Vagina (tissue), 2 donors: ENCODE measurements at regions not wholly inside any gene's neighbourhood (a gene's known extent, or its start where the extent isn't known, plus 50 kb on each side); places are given as distances from the start of the nearest gene placed in this dataset.

ENCODE experiments used
- DNase-seq, 2 donors: peaks; one replicate each; pipeline ENCODE4 v3.0.0-alpha.2; 2017; ENCODE audit errors: extremely low spot score in 2 of 2
- H3K27ac ChIP-seq: fragments of 200-600 bp; sonication (generic); one replicate; pipeline ENCODE4 v1.5.1; 2019
- H3K27me3 ChIP-seq: fragments of 200-600 bp; sonication (generic); one replicate; pipeline ENCODE4 v1.5.1; 2019
- H3K36me3 ChIP-seq, 2 donors: fragments of 200-600 bp; sonication (generic); one replicate each; pipeline ENCODE4 v1.5.1; 2017 to 2019
- H3K4me1 ChIP-seq: fragments of 200-600 bp; sonication (generic); one replicate; pipeline ENCODE4 v1.5.1; 2019
- H3K4me3 ChIP-seq, 2 donors: fragments of 200-600 bp; sonication (generic); 1 replicate in 1 of 2; 2 replicates in 1 of 2; pipeline ENCODE4 v1.5.1; 2016 to 2019
- H3K9me3 ChIP-seq: fragments of 200-600 bp; sonication (generic); one replicate; pipeline ENCODE4 v1.5.1; 2019
- CTCF ChIP-seq, 3 experiments: fragments of 450-650 bp in 2 of 3; fragments of 200-600 bp in 1 of 3; sonication (generic) in 1 of 3; IDR thresholded peaks; one replicate each; pipeline ENCODE4 v1.5.1; 2017 to 2019; ENCODE audit warnings: antibody characterized with exemption in 3 of 3, mild to moderate bottlenecking in 2 of 3, moderate library complexity in 2 of 3
- POLR2A ChIP-seq, 2 donors: fragments of 450-650 bp; IDR thresholded peaks; one replicate each; pipeline ENCODE4 v1.6.1; 2017; ENCODE audit warnings: antibody characterized with exemption in 2 of 2, mild to moderate bottlenecking in 2 of 2, moderate library complexity in 2 of 2
- POLR2AphosphoS5 ChIP-seq, 2 donors: sonication (generic); formaldehyde crosslinking; IDR thresholded peaks; one replicate each; pipeline ENCODE4 v1.9.0; 2017; ENCODE audit warnings: antibody characterized with exemption in 2 of 2, mild to moderate bottlenecking in 2 of 2, low read depth in 1 of 2; ENCODE audit not compliant: insufficient read depth in 1 of 2
- intact Hi-C: fragments of 100-400 bp; cut with DNase I; formaldehyde crosslinking; loops from one replicate; pipeline ENCODE4 v1.15.1; 2023

DNA sequence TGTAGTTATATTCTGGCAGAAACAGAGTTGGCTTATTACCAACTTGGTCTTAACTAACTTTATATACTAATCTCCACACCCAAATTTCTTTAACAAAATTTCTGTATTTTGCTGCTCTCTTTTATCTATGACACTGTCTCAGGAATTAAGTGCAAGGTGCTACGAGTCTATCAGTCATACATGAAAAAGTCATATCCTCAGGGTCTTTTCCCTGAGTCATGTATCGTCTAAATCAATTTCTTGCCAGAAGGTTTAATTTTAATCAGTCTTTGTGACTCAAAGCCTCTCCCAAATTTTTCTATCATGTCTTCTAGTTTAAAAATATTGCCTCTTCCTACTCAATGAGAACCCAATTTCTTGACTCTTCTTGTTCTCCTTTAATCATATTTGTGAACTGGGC, 1803.6 kb upstream of the PCDH7 start:
- Histone ChIP-seq H3K36me3 (no peaks in the 10 kb centered on the region), H3K27me3 (no peaks in the 10 kb centered on the region), H3K27ac (no peak overlapping the region), H3K9me3 (no peaks in the 10 kb centered on the region), H3K4me3 (no peak overlapping the region), H3K4me1 (no peaks in the 10 kb centered on the region)
- DNase-seq: no peak
- TF ChIP-seq POLR2A (IDR thresholded peaks at IDR 0.05) (no peak), POLR2AphosphoS5 (IDR thresholded peaks at IDR 0.05; ENCODE audit: insufficient read depth in 1 of 2, low read depth in 1 of 2) (no peak), CTCF (IDR thresholded peaks at IDR 0.05) (no peak)
- intact Hi-C loops: no loop called here

- no peaks in the 10 kb centered on the region for H3K36me3 ChIP-seq
- intact Hi-C loops: no loop called here
- TF ChIP-seq POLR2AphosphoS5 (IDR thresholded peaks at IDR 0.05; ENCODE audit: insufficient read depth in 1 of 2, low read depth in 1 of 2) (no peak), CTCF (IDR thresholded peaks at IDR 0.05) (no peak), POLR2A (IDR thresholded peaks at IDR 0.05) (no peak)
- no peaks in the 10 kb centered on the region for H3K4me1 ChIP-seq
- no peak overlapping the region for H3K4me3 ChIP-seq
- no peak overlapping the region for H3K27ac ChIP-seq
- DNase-seq: no peak
- no peaks in the 10 kb centered on the region for H3K27me3 ChIP-seq
- no peaks in the 10 kb centered on the region for H3K9me3 ChIP-seq
Observed at GRCh38 chr4:28918871-28919270, 1801.3 kb upstream of the PCDH7 start.

DNA sequence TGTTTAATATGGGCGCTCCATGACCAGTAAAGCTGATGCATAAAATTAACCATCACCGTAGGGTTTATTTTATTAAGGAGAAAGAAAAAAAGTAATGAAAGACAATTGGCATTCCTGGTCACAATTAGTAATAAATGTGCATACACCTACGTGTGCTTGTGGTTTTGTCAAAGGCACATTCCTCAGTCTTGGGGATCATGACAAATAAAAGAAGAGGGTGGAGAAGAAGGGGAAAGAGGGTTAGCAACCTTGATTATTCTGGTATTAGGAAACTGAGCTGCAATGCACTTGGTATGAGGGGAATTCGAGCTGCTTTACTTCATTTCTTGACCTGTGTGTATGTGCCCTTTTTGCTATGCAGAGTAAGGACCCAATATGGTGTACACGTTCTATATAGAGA, 1798.3 kb upstream of the PCDH7 start:
- no peak for DNase-seq
- H3K9me3 ChIP-seq: no peaks in the 10 kb centered on the region
- intact Hi-C loops: no loop called here

GRCh38 chr4:28926156-28926555, 1794.0 kb upstream of the PCDH7 start:
- no peak overlapping the region for H3K4me3 ChIP-seq
- H3K27me3 ChIP-seq: no peaks in the 10 kb centered on the region
- no peaks in the 10 kb centered on the region for H3K36me3 ChIP-seq
- no peak for DNase-seq
- intact Hi-C loops: no loop called here
- TF ChIP-seq CTCF (IDR thresholded peaks at IDR 0.05) (no peak), POLR2AphosphoS5 (IDR thresholded peaks at IDR 0.05; ENCODE audit: insufficient read depth in 1 of 2, low read depth in 1 of 2) (no peak), POLR2A (IDR thresholded peaks at IDR 0.05) (no peak)
- no peaks in the 10 kb centered on the region for H3K4me1 ChIP-seq
- no peaks in the 10 kb centered on the region for H3K9me3 ChIP-seq
- no peak overlapping the region for H3K27ac ChIP-seq

More for the DNA sequence above, 1798.3 kb upstream of the PCDH7 start:
- Histone ChIP-seq H3K4me1 (no peaks in the 10 kb centered on the region), H3K27ac (no peak overlapping the region), H3K36me3 (no peaks in the 10 kb centered on the region), H3K4me3 (no peak overlapping the region), H3K27me3 (no peaks in the 10 kb centered on the region)
- TF ChIP-seq CTCF (IDR thresholded peaks at IDR 0.05) (no peak), POLR2AphosphoS5 (IDR thresholded peaks at IDR 0.05; ENCODE audit: insufficient read depth in 1 of 2, low read depth in 1 of 2) (no peak), POLR2A (IDR thresholded peaks at IDR 0.05) (no peak)

GRCh38 chr4:28942631-28943030, 1777.5 kb upstream of the PCDH7 start:
- no peak for DNase-seq
- H3K4me3 ChIP-seq: no peak overlapping the region
- no peaks in the 10 kb centered on the region for H3K4me1 ChIP-seq
- TF ChIP-seq CTCF (IDR thresholded peaks at IDR 0.05) (no peak), POLR2A (IDR thresholded peaks at IDR 0.05) (no peak), POLR2AphosphoS5 (IDR thresholded peaks at IDR 0.05; ENCODE audit: insufficient read depth in 1 of 2, low read depth in 1 of 2) (no peak)
- H3K27ac ChIP-seq: no peak overlapping the region
- intact Hi-C loops: no loop called here
- H3K36me3 ChIP-seq: no peaks in the 10 kb centered on the region
- no peaks in the 10 kb centered on the region for H3K9me3 ChIP-seq
- no peaks in the 10 kb centered on the region for H3K27me3 ChIP-seq
